WERI-Rb-1 (cell line): ENCODE measurements at regions not wholly inside any gene's neighbourhood (a gene's known extent, or its start where the extent isn't known, plus 50 kb on each side); places are given as distances from the start of the nearest gene placed in this dataset.

Experiments
- DNase-seq: peaks from one replicate; pipeline ENCODE4 v3.0.0-alpha.2; 2020
- H3K27ac ChIP-seq: fragments of 250-450 bp; sonication (Bioruptor Pico); 2 replicates; pipeline ENCODE4 v1.5.1; 2020; ENCODE audit warnings: mild to moderate bottlenecking, moderate library complexity
- H3K27me3 ChIP-seq: fragments of 250-450 bp; sonication (Bioruptor Pico); 2 replicates; pipeline ENCODE4 v1.5.1; 2021; ENCODE audit warnings: mild to moderate bottlenecking, low read depth, moderate library complexity; ENCODE audit not compliant: insufficient read depth, severe bottlenecking
- H3K36me3 ChIP-seq: fragments of 250-450 bp; sonication (Bioruptor Pico); 2 replicates; pipeline ENCODE4 v1.5.1; 2020; ENCODE audit warnings: mild to moderate bottlenecking, moderate library complexity
- H3K4me3 ChIP-seq: 2 replicates; pipeline ENCODE4 v1.5.1; 2011; ENCODE audit warnings: low read depth, mild to moderate bottlenecking, control low read depth, low read length
- H3K9me3 ChIP-seq: fragments of 250-450 bp; sonication (Bioruptor Pico); 2 replicates; pipeline ENCODE4 v1.5.1; 2021; ENCODE audit warnings: mild to moderate bottlenecking, moderate library complexity; ENCODE audit not compliant: severe bottlenecking
- TF ChIP-seq, protein P1 (sequence below): IDR thresholded peaks from 2 replicates; pipeline ENCODE4 v1.5.1; 2011; ENCODE audit warnings: low read depth, mild to moderate bottlenecking, control low read depth, inconsistent platforms, low read length

DNA sequence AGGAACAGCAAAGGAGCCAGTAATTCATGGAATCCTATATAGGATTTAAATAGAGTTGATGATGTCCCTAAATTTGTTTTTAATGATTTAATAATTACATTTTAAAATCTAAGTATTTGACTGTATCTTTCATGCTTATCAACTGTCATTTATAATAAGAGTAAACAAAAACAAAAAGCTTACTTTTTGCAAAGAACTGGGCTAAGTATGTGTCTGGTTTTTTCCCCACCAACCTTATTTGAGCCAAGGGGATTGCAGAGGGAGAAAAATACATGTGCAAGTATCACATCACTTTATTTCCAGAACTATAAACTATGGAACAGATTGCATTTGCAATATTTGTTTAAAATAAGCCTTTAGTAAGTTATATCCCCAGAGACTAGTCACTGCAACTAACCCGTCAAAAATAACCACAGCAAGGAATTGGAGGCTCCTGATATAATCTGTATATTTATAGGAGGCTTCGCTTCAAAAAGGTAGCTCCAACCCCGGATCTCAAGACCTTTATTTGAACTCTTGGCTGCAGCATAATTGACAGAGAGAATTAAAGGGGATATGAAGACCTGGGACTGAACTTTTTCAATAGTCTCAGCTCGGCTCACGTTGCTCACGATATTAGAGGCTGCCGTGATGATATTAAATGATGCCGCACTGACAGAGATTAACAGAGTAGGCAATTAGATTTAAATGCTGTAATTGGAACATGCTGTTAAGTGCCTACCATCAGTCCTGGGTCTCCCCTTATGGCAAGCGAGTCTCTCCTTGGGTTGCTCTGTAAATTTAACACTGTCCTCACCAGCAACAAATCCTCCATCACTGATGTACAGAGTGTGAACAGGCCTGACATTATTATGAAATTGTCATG is 329.1 kb upstream of the NFIA start:
- H3K9me3 ChIP-seq = no peaks in the 10 kb centered on the region
- TF ChIP-seq, protein P1, sequence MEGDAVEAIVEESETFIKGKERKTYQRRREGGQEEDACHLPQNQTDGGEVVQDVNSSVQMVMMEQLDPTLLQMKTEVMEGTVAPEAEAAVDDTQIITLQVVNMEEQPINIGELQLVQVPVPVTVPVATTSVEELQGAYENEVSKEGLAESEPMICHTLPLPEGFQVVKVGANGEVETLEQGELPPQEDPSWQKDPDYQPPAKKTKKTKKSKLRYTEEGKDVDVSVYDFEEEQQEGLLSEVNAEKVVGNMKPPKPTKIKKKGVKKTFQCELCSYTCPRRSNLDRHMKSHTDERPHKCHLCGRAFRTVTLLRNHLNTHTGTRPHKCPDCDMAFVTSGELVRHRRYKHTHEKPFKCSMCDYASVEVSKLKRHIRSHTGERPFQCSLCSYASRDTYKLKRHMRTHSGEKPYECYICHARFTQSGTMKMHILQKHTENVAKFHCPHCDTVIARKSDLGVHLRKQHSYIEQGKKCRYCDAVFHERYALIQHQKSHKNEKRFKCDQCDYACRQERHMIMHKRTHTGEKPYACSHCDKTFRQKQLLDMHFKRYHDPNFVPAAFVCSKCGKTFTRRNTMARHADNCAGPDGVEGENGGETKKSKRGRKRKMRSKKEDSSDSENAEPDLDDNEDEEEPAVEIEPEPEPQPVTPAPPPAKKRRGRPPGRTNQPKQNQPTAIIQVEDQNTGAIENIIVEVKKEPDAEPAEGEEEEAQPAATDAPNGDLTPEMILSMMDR = no peak
- no peaks in the 10 kb centered on the region for H3K27me3 ChIP-seq
- DNase-seq = no peak
- no peaks in the 10 kb centered on the region for H3K36me3 ChIP-seq
- H3K27ac ChIP-seq = no peak overlapping the region
- no peak overlapping the region for H3K4me3 ChIP-seq

DNA sequence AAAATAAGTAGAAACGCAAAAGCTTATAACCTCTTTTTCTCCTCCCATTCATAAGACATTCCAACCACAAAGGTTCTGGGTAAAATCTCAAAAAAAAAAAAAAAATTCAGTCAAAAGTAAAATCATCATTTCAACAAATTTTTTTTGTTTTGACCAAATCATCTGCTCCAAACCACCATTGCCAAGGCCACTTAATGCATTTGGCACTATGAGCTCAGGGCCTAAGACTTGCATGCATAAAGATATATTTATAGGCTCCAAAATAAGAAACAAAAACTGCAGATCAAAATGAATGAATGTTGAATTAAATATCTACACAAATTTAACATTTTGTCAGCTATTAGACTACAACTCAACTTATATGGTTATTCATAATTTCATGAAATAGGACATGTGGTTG is 331.1 kb upstream of the NFIA start:
- H3K27ac ChIP-seq = no peak overlapping the region
- no peak for DNase-seq
- no peaks in the 10 kb centered on the region for H3K9me3 ChIP-seq
- no peak overlapping the region for H3K4me3 ChIP-seq
- TF ChIP-seq, protein P1 = no peak
- H3K27me3 ChIP-seq = no peaks in the 10 kb centered on the region
- no peaks in the 10 kb centered on the region for H3K36me3 ChIP-seq

GRCh38 chr1:60747353-60747752 is 335.0 kb upstream of the NFIA start:
- H3K9me3 ChIP-seq = no peaks in the 10 kb centered on the region
- H3K4me3 ChIP-seq = no peak overlapping the region
- no peak for DNase-seq
- TF ChIP-seq, protein P1 = no peak
- no peak overlapping the region for H3K27ac ChIP-seq
- H3K36me3 ChIP-seq = no peaks in the 10 kb centered on the region
- H3K27me3 ChIP-seq = no peaks in the 10 kb centered on the region

DNA sequence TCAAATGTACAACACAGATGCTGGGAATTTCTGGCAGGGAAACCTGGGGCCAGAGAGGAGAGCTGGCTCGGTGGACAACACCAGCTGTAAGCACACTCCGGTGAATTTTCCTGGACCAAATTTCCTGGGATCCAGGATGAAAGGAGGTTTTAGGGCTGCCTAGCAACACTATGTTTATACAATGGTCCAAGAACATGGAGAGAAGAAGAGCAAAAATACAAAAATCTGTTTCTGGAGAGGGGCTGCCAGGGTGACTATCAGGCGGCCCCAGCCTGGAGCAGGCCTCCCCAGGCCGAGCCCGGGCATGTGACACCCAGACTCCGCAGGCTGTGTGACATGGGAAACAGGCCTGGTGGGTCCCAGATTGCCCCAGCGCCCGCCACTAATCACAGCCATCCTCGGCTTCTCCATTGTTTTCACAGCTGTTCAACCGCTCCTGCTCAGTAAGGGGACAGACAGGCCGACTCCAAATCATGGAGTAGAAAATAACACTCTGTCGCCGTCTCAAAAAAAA is 336.0 kb upstream of the NFIA start:
- TF ChIP-seq, protein P1 = no peak
- H3K36me3 ChIP-seq = no peaks in the 10 kb centered on the region
- H3K9me3 ChIP-seq = no peaks in the 10 kb centered on the region
- no peak for DNase-seq
- H3K27ac ChIP-seq = no peak overlapping the region
- no peak overlapping the region for H3K4me3 ChIP-seq
- no peaks in the 10 kb centered on the region for H3K27me3 ChIP-seq

GRCh38 chr1:60745484-60745883 is 336.9 kb upstream of the NFIA start:
- H3K4me3 ChIP-seq = no peak overlapping the region
- TF ChIP-seq, protein P1 = no peak
- H3K36me3 ChIP-seq = no peaks in the 10 kb centered on the region
- DNase-seq = no peak
- no peaks in the 10 kb centered on the region for H3K9me3 ChIP-seq
- H3K27me3 ChIP-seq = no peaks in the 10 kb centered on the region
- H3K27ac ChIP-seq = no peak overlapping the region
